ENCODE measurements at regions not wholly inside any gene's neighbourhood (a gene's known extent, or its start where the extent isn't known, plus 50 kb on each side); places are given as distances from the start of the nearest gene placed in this dataset.

- no peak for TF ChIP-seq CTCF (IDR thresholded peaks at IDR 0.05)
- no peak for TF ChIP-seq POLR2AphosphoS5 (IDR thresholded peaks at IDR 0.05)
Observed at GRCh38 chr1:239854922-239855321, 236.8 kb upstream of the FMN2 start.

Data from breast epithelium (tissue), 3 donors.